Stimulated activated CD8-positive, alpha-beta memory T cell treated with anti-CD3 and anti-CD28 coated beads, Interleukin-2, amount 100 ng/mL, for 48 hours (primary cell): ENCODE measurements at regions not wholly inside any gene's neighbourhood (a gene's known extent, or its start where the extent isn't known, plus 50 kb on each side); places are given as distances from the start of the nearest gene placed in this dataset.
A peak's percentile ranks its signal among the peaks of the same experiment; 100 is the strongest.
"Not testable (repeated sequence)": the region's sequence is repeated elsewhere in the genome, so short reads cannot be mapped to it uniquely, and the experiment has no call there.

Source experiments
- DNase-seq, 2 donors: peaks; one replicate each; pipeline ENCODE4 v3.0.0-alpha.2; 2020; ENCODE audit warnings: low read depth in 2 of 2

DNA sequence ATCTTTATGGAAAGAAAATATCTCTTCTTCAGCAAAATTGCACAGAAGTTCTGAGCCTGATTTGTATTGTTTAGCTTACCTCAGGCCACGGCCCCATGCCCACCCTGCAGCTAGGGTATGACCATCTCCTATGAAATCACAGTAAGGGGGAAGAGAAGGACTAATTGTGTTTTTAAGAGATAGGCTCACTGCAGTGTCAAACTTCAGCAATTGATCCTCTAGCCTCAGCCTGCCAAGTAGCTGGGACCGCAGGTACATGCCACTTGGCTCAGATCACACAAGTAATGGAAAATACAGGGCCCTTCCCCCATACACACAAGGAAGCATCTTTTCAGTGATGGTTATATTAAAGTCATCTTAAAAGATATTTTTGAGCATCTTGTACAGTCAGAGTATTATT, 60.0 kb downstream of the DMAC1 start:
- DNase-seq: no peak

DNA sequence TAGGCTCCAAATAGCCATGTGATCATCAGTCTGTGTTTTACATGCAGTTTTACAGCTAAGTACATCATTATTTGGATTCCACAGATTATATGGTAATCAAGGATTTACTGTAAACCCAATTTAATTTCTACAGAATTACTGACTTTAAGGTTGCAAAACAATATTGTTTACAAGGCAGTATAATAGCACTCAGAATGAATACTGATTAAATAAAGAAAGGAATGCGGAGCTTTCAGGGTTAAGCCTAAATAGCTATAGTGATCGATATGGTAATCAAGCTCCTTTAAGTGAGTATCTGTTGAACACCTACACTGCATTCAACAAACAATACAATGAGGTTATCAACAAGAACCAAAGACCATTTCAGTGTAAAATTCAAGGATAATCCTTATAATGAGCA, 64.3 kb downstream of the DMAC1 start:
- DNase-seq: no peak

DNA sequence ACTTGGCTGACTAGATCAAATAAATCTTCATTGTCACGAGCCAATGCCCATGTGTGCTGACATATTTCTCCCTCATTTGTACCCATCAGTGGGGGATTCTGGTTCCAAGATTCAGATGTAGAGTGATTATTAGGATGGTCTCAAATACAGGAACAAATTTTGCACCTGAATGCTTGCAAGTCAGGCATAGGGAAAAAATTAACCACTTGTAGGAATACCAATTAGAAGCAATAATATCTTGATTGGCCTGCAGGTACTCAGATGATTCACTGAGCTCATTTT, 69.5 kb downstream of the DMAC1 start:
- DNase-seq: no peak

GRCh38 chr9:7729371-7730163, 70.0 kb downstream of the DMAC1 start:
- no peak for DNase-seq

- no peak for DNase-seq
Measured at GRCh38 chr9:7721291-7721690, 78.3 kb downstream of the DMAC1 start.

DNA sequence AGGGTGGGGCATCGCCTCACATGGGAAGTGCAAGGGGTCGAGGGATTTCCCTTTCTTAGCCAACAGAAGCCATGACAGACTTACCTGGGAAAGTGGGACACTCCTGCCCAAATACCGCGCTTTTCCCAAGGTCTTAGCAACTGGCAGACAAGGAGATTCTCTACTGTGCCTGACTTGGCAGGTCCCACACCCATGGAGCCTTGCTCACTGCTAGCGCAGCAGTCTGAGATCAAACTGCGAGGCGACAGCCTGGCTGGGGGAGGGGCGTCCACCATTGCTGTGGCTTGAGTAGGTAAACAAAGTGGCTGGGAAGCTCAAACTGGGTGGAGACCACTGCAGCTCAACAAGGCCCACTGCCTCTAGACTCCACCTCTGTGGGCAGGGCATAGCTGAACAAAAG, 86.5 kb downstream of the DMAC1 start:
- not testable (repeated sequence) for DNase-seq

DNA sequence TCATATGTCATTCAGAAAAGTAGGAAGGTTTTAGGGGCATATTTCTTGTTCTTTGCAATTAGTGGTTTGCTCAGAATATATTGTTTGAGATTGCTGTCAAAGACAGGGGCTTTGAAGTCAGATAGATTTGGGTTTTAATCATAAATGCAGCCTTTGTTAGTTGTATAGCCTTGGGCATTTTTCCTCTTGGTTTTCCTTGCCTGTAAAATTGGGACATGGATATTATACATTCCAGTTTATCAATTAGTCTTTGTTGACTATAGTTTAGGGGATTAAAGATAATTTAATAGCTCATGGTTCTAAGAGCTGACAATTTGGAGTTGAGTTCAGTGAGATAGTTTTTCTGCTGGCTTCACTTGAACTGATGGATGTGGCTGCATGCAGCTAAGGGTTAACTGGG, 88.9 kb downstream of the DMAC1 start:
- DNase-seq: no peak

- no peak for DNase-seq
Measured at GRCh38 chr9:7707934-7708333, 91.6 kb downstream of the DMAC1 start.

DNA sequence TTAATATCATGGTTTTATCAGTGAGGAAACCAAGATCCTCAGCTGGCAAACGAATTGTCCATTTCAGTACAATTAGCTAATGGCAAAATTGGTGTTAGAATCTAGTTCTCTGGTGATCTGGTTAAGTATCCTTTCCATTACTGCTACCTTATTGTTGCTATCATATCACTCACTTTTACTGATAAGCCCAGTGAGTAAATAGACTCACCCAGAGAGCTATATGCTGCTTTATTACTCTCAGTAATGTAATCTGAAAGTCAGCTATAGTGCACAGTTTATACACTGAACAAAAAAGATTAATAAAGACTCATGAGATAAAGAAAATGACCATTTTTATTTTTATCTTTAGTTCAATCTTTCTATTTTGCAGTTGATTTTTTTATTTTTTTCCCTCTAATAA, 95.0 kb downstream of the DMAC1 start:
- no peak for DNase-seq

DNA sequence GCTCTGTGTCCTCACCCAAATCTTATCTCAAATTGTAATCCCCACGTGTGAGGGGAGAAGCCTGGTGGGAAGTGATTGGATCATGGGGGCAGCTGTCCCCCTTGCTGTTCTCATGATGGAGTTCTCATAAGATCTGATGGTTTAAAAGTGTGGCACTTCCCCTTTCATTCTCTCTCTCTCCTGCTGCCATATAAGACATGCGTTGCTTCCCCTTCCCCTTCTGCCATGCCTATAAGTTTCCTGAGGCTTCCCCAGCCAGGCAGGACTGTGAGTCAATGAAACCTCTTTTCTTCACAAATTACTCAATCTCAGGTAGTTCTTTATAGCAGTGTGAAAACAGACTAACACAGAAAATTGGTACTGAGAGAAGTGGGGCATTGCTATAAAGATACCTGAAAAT, 107.7 kb downstream of the DMAC1 start:
- DNase-seq: no peak

DNA sequence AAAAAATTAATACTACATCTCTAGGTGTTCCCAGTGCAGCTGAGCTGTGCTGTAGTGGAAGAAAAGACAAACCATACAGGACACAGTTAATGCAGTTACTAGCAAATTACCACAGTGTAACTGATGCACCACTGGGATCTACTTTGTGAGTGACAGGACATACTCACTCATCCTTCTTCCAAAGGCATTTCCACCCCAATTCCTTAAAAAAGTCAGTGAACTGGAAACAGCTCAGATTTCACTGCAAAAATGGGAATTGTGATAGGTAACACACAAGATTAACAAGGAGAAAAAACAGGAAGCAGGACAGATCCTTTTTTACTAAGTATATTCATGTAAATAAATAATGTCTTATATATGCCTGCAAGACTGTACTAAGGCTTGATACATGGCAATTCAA, 109.6 kb downstream of the DMAC1 start:
- no peak for DNase-seq

- no peak for DNase-seq
Measured at GRCh38 chr9:7688626-7689025, 111.0 kb downstream of the DMAC1 start.

- DNase-seq: no peak
Measured at GRCh38 chr9:7676609-7677156, 122.9 kb downstream of the DMAC1 start.

DNA sequence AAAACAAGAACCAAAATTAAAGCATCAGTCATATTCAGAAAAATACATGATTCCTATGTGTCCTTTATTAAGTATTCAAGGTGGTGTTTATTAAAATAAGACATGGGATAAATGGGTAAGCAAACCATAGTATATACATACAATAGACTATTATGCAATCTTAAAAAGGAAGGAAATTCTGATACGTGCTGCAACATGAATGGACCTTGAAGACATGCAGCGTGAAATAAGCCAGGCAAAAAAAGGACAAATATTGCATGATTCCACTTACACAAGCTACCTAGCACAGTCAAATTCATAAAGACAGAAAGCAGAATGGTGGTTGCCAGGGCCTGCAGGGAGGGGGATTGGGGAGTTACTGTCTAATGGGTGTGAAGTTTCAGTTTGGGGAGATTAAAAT, 127.7 kb downstream of the DMAC1 start:
- DNase-seq: no peak

- no peak for DNase-seq
Measured at GRCh38 chr9:7668541-7668940, 131.0 kb downstream of the DMAC1 start.

GRCh38 chr9:7665874-7666273, 133.7 kb downstream of the DMAC1 start:
- no peak for DNase-seq

GRCh38 chr9:7659766-7660165, 139.8 kb downstream of the DMAC1 start:
- no peak for DNase-seq

- no peak for DNase-seq
Measured at GRCh38 chr9:7656636-7657035, 142.9 kb downstream of the DMAC1 start.

- no peak for DNase-seq
Measured at GRCh38 chr9:7653262-7653661, 146.3 kb downstream of the DMAC1 start.

DNA sequence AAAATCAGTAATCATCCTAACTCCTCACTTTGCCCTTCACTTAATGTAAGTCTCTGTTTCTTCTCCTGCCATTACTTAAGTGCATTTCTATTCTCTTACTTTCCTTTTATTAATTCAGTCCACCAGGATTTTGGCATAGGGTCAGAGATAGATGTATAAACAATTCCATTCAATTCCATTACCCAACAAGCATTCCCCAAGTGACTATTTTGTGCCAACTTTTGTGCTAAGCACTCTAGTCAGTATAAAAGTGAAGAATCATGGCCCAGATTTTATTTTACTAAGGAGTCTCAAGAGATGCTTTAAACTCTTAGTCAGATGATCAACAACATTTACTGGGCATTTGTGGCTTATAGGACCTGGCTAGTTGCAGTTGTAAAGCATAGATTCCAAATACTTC, 159.3 kb downstream of the DMAC1 start:
- no peak for DNase-seq

- no peak for DNase-seq
Measured at GRCh38 chr9:7639471-7639870, 160.1 kb downstream of the DMAC1 start.

DNA sequence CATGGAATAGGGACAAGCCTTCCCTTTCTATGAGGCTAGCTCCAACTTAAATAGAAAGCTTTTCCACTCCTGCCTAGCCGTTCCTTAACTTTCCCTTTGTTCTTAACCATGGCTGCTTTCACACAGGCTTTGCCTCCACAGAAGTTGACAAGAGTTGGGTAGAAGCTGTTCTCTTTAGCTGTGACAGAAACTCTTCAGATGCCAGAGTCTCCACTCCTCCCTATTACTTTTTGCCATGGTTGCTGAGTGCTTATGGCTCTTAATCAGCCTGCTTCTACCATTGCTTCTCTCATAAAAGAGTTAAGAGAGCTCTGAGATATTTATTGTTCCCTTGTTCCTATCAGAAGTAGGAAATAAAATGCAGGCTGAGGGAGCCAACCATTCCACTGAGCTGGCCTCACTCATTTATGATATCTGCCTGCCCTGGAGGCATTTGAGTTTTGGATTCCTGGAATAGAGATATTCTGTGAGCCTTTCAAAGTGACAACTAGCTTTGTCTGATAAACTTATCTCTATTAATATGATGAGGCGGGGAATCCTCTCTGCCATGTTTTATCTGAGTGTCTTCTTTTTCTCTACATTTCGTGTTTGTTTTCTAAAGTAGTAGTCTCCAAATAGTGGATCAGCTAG, 162.6 kb downstream of the DMAC1 start:
- no peak for DNase-seq

DNA sequence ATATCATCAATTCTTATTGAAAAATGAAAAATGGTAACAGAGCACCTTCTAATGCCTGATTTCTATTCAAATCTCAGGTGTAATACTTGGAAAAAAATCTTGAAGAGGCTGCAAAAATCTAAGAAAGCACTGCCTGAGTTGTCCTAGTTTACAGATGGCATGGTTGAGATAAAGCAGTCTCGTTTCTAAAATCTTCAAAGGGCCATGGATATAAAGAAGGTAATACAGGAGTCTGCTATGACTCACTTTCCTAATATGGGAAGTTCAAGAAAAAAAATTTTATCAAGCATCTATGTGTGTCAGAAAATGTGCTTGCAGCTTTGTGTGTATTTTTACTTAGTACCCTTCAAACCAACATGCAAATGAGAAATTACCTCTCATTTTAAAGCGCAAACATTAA, 163.3 kb downstream of the DMAC1 start:
- no peak for DNase-seq

GRCh38 chr9:7626571-7627029, 173.0 kb downstream of the DMAC1 start:
- peak; percentile 7 to 11 for DNase-seq
